WTC11 (cell line): ENCODE measurements at regions not wholly inside any gene's neighbourhood (a gene's known extent, or its start where the extent isn't known, plus 50 kb on each side); places are given as distances from the start of the nearest gene placed in this dataset.
"Not testable (repeated sequence)": the region's sequence is repeated elsewhere in the genome, so short reads cannot be mapped to it uniquely, and the experiment has no call there.

Source experiments
- ATAC-seq: fragments of 200-7000 bp; cut with Tn5 transposase; 2 replicates; pipeline ENCODE4 v1.10.0; 2021; ENCODE audit warnings: mild to moderate bottlenecking, moderate library complexity
- CTCF ChIA-PET: fragments of 300-600 bp; sonication (Branson Sonifier 250); formaldehyde crosslinking; loops from one replicate; lab custom pipeline; 2021; ENCODE audit warnings: antibody characterized with exemption; lab: Charles Lee
- POLR2A ChIA-PET: fragments of 350-600 bp; sonication (Branson Sonifier 250); formaldehyde crosslinking; loops from one replicate; lab custom pipeline; 2021; ENCODE audit warnings: antibody characterized with exemption; lab: Charles Lee
- DNase-seq: peaks from one replicate; pipeline ENCODE4 v3.0.0; 2021; ENCODE audit warnings: low spot score
- H3K27ac Mint-ChIP-seq: 2 replicates; pipeline ENCODE4 v1.8.0; 2021; ENCODE audit warnings: mixed read lengths
- H3K27me3 Mint-ChIP-seq: 2 replicates; pipeline ENCODE4 v1.8.0; 2021; ENCODE audit warnings: low read depth, mild to moderate bottlenecking, moderate library complexity, mixed read lengths
- H3K36me3 Mint-ChIP-seq: 2 replicates; pipeline ENCODE4 v1.8.0; 2021; ENCODE audit warnings: mixed read lengths
- H3K4me1 Mint-ChIP-seq: 2 replicates; pipeline ENCODE4 v1.8.0; 2022; ENCODE audit warnings: mixed read lengths
- H3K4me3 Mint-ChIP-seq: 2 replicates; pipeline ENCODE4 v1.8.0; 2021; ENCODE audit warnings: mild to moderate bottlenecking, moderate library complexity, mixed read lengths
- H3K9me3 Mint-ChIP-seq: 2 replicates; pipeline ENCODE4 v1.8.0; 2021; ENCODE audit warnings: mixed read lengths
- AR ChIP-seq: fragments of 250-450 bp; sonication (Bioruptor Pico); IDR thresholded peaks from 2 replicates; pipeline ENCODE4 v1.9.0; 2021; ENCODE audit warnings: mild to moderate bottlenecking
- ATF1 ChIP-seq: sonication (generic); formaldehyde crosslinking; IDR thresholded peaks from 2 replicates; pipeline ENCODE4 v1.8.1; 2023; ENCODE audit warnings: mild to moderate bottlenecking, moderate library complexity, missing genetic modification reagents
- ATF3 ChIP-seq: sonication (generic); formaldehyde crosslinking; conservative IDR thresholded peaks from 2 replicates; pipeline ENCODE4 v1.8.1; 2022; ENCODE audit warnings: mild to moderate bottlenecking, missing genetic modification reagents
- CREM ChIP-seq: sonication (generic); formaldehyde crosslinking; IDR thresholded peaks from 2 replicates; pipeline ENCODE4 v1.8.1; 2022; ENCODE audit warnings: mild to moderate bottlenecking, missing genetic modification reagents, moderate library complexity
- CTCF ChIP-seq: fragments of 200-600 bp; IDR thresholded peaks from 2 replicates; pipeline ENCODE4 v1.8.0; 2022; ENCODE audit warnings: antibody characterized with exemption
- ESRRA ChIP-seq: sonication (generic); formaldehyde crosslinking; IDR thresholded peaks from 2 replicates; pipeline ENCODE4 v1.8.1; 2022; ENCODE audit warnings: mild to moderate bottlenecking, missing genetic modification reagents, borderline replicate concordance
- GTF2I ChIP-seq: fragments of 250-450 bp; sonication (Bioruptor Pico); conservative IDR thresholded peaks from 2 replicates; pipeline ENCODE4 v1.4.0; 2021; ENCODE audit warnings: mild to moderate bottlenecking
- IRF1 ChIP-seq: sonication (generic); formaldehyde crosslinking; IDR thresholded peaks from 2 replicates; pipeline ENCODE4 v1.8.0; 2023; ENCODE audit warnings: missing genetic modification reagents
- JAZF1 ChIP-seq: fragments of 250-450 bp; sonication (Bioruptor Pico); IDR thresholded peaks from 2 replicates; pipeline ENCODE4 v1.9.0; 2021; ENCODE audit warnings: moderate library complexity, mild to moderate bottlenecking, inconsistent platforms
- JUN ChIP-seq: sonication (generic); formaldehyde crosslinking; IDR thresholded peaks from 2 replicates; pipeline ENCODE4 v1.8.0; 2023; ENCODE audit warnings: mild to moderate bottlenecking, missing genetic modification reagents
- MXD4 ChIP-seq: fragments of 250-450 bp; sonication (Bioruptor Pico); IDR thresholded peaks from 2 replicates; pipeline ENCODE4 v1.8.0; 2021; ENCODE audit warnings: mild to moderate bottlenecking, moderate library complexity, borderline replicate concordance
- NFYB ChIP-seq: sonication (generic); formaldehyde crosslinking; conservative IDR thresholded peaks from 2 replicates; pipeline ENCODE4 v1.8.0; 2022; ENCODE audit warnings: low read depth, missing genetic modification reagents
- SMAD3 ChIP-seq: sonication (generic); formaldehyde crosslinking; IDR thresholded peaks from 2 replicates; pipeline ENCODE4 v1.8.0; 2022; ENCODE audit warnings: missing genetic modification reagents, mild to moderate bottlenecking, borderline replicate concordance
- USF2 ChIP-seq: sonication (generic); formaldehyde crosslinking; IDR thresholded peaks from 2 replicates; pipeline ENCODE4 v1.8.1; 2023; ENCODE audit warnings: mild to moderate bottlenecking, missing genetic modification reagents, moderate library complexity
- ZNF263 ChIP-seq: sonication (generic); formaldehyde crosslinking; IDR thresholded peaks from 2 replicates; pipeline ENCODE4 v1.8.1; 2022; ENCODE audit warnings: low read depth, mild to moderate bottlenecking, moderate library complexity, missing genetic modification reagents
- ZNF317 ChIP-seq: sonication (generic); formaldehyde crosslinking; IDR thresholded peaks from 2 replicates; pipeline ENCODE4 v1.8.1; 2023; ENCODE audit warnings: low read depth, mild to moderate bottlenecking, moderate library complexity, missing genetic modification reagents, borderline replicate concordance
- ZNF512 ChIP-seq: sonication (generic); formaldehyde crosslinking; IDR thresholded peaks from 2 replicates; pipeline ENCODE4 v1.8.1; 2022; ENCODE audit warnings: missing genetic modification reagents, borderline replicate concordance
- ZNF671 ChIP-seq: fragments of 250-450 bp; sonication (Bioruptor Pico); IDR thresholded peaks from 2 replicates; pipeline ENCODE4 v1.8.0; 2021; ENCODE audit warnings: mild to moderate bottlenecking

DNA sequence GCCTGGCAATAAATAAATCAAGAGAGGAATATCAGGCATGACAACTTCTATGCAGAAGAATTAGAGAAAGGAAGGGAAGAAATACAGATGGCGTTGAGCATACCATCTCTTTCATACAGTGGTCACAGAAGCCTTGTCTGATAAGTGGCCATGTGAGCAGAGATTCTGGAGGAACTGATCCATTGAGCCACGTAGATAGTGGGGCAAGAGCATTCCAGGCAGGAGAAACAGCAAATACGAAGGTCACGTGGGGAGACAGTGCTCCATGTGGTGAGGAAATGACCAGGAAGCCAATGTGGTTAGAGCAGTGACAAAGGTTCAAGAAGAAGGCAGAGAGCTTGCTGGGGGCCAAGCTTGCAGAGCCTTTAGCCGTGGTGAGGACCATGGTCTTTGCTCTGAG, 226.7 kb upstream of the NOCT start (continued):
- TF ChIP-seq USF2 (CRISPR knock-in tag) = no peak
- TF ChIP-seq, all 79 proteins: peak for 0

- H3K4me1 Mint-ChIP-seq = peaks cover 11% of the 10 kb centered on the region
- CTCF ChIA-PET = no interaction called here
- no peak for DNase-seq
- no peak overlapping the region for H3K27ac Mint-ChIP-seq
- H3K36me3 Mint-ChIP-seq = no peaks in the 10 kb centered on the region
- H3K27me3 Mint-ChIP-seq = no peaks in the 10 kb centered on the region; the same call in 1 of the 2 replicates
- TF ChIP-seq IRF1 (CRISPR knock-in tag) (no peak), ESRRA (CRISPR knock-in tag) (no peak), CTCF (no peak), ZNF512 (CRISPR knock-in tag) (no peak)
- TF ChIP-seq, all 79 proteins: peak for 0
- ATAC-seq = no peak
- H3K4me3 Mint-ChIP-seq = no peak overlapping the region
- peaks cover 3% of the 10 kb centered on the region; the same call in 1 of the 2 replicates for H3K9me3 Mint-ChIP-seq
- POLR2A ChIA-PET = no interaction called here
These were observed 227.3 kb upstream of the NOCT start for GRCh38 chr4:138788267-138788790.

DNA sequence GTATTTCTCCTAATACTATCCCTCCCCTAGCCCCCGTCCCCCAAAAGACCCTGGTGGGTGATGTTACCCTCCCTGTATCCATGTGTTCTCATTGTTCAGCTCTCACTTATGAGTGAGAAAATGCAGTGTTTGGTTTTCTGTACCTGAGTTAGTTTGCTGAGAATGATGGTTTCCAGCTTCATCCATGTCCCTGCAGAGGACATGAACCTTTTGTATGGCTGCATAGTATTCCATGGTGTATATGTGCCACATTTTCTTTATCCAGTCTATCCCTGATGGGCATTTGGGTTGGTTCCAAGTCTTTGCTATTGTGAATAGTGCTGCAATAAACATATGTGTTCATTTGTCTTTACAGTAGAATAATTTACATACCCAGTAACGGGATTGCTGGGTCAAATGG, 235.8 kb upstream of the NOCT start:
- H3K4me1 Mint-ChIP-seq, POLR2A ChIA-PET, H3K27me3 Mint-ChIP-seq, H3K27ac Mint-ChIP-seq, H3K4me3 Mint-ChIP-seq, H3K36me3 Mint-ChIP-seq, ATAC-seq, DNase-seq, CTCF ChIA-PET: not testable (repeated sequence)
- H3K9me3 Mint-ChIP-seq = peaks cover 11% of the 10 kb centered on the region; the same call in 1 of the 2 replicates

DNA sequence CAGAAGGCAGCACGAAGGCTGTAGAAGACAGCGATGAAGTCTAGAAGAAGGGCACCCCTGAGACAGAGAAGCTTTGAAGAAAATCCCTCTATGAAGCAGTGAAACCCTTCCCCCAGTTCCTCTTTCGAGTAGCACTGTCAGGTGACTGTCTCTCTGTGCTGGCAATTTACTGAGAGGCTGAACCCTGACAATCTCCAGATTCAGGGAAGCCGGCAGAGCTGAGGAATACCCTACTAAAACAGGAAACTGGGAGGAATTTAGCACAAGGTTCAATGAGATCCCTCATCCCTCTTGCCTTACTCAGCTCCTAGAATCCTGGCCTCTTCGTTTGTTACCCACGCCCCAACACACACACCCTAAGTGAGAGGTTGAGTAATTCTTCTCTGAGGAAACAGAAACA, 239.7 kb upstream of the NOCT start:
- H3K27me3 Mint-ChIP-seq = no peaks in the 10 kb centered on the region
- no peak for TF ChIP-seq ZNF671 (CRISPR knock-in tag)
- TF ChIP-seq SMAD3 (CRISPR knock-in tag) = no peak
- TF ChIP-seq ZNF263 (CRISPR knock-in tag) = no peak
- TF ChIP-seq JUN = no peak
- no peak for TF ChIP-seq ZNF317 (CRISPR knock-in tag)
- no peak for TF ChIP-seq MXD4
- no peak for TF ChIP-seq ZNF512 (CRISPR knock-in tag)
- no peak for TF ChIP-seq JAZF1 (CRISPR knock-in tag)
- no peak for TF ChIP-seq NFYB (CRISPR knock-in tag)
- no peak for TF ChIP-seq GTF2I
- TF ChIP-seq AR (CRISPR knock-in tag) = no peak
- no peak for TF ChIP-seq ATF3
- TF ChIP-seq CREM = no peak
- no peak for TF ChIP-seq ATF1

More for the DNA sequence above, 239.7 kb upstream of the NOCT start:
- Mint-ChIP-seq H3K4me3 (no peak overlapping the region), H3K4me1 (peaks cover 9% of the 10 kb centered on the region), H3K9me3 (peaks cover 6% of the 10 kb centered on the region; the same call in 1 of the 2 replicates), H3K36me3 (no peaks in the 10 kb centered on the region), H3K27ac (no peak overlapping the region)
- DNase-seq (no peak), ATAC-seq (peak; percentile 55)
- POLR2A ChIA-PET = interaction anchor here (0.7 kb wide), 1 partner anchor 29 kb away, joined by 3 read pairs; no protein-coding TSS in a partner anchor
- CTCF ChIA-PET = interaction anchor here (0.9 to 1.3 kb wide), 2 partner anchors 64 to 95 kb away, joined by 4 read pairs; no protein-coding TSS in a partner anchor
